PC-3 (cell line): ENCODE measurements at regions not wholly inside any gene's neighbourhood (a gene's known extent, or its start where the extent isn't known, plus 50 kb on each side); places are given as distances from the start of the nearest gene placed in this dataset.

Experiments used
- CTCF ChIP-seq: fragments of 300-600 bp; sonication (generic); conservative IDR thresholded peaks from 2 replicates; pipeline ENCODE4 v1.5.1; 2017; ENCODE audit warnings: antibody characterized with exemption, low read depth, mild to moderate bottlenecking, low read length
- EZH2 ChIP-seq: fragments of 300-600 bp; sonication (generic); IDR thresholded peaks from one replicate; pipeline ENCODE4 v1.6.1; 2017; ENCODE audit warnings: antibody characterized with exemption, mild to moderate bottlenecking, low read length; ENCODE audit not compliant: unreplicated experiment

- TF ChIP-seq CTCF: no peak
- TF ChIP-seq EZH2: no peak
These were observed 2222.6 kb downstream of the MRPL39 start for GRCh38 chr21:23384679-23385078.
